HepG2 (cell line): ENCODE measurements at regions not wholly inside any gene's neighbourhood (a gene's known extent, or its start where the extent isn't known, plus 50 kb on each side); places are given as distances from the start of the nearest gene placed in this dataset.
A peak's percentile ranks its signal among the peaks of the same experiment; 100 is the strongest.

Experiments used
- ATAC-seq: fragments of 200-7000 bp; cut with Tn5 transposase; 3 replicates; pipeline ENCODE4 v1.9.1; 2020; ENCODE audit warnings: mild to moderate bottlenecking, moderate library complexity
- BruUV-seq: library from RNA; stranded (reverse); fragments of 400-500 nt; replicated peaks from 2 replicates; lab custom pipeline; 2021; lab: Mats Ljungman, UMichigan
- CTCF ChIA-PET: fragments of 300-600 bp; formaldehyde crosslinking; extraction: SDS; loops from one replicate; lab custom pipeline; 2021; ENCODE audit warnings: low total read pairs, inconsistent platforms, low intra/inter-chr PET ratio; lab: Yijun Ruan, JAX
- POLR2A ChIA-PET: fragments of 350-600 bp; sonication (Branson Sonifier 250); formaldehyde crosslinking; loops from one replicate; lab custom pipeline; 2020; ENCODE audit warnings: antibody characterized with exemption, inconsistent platforms; lab: Yijun Ruan, JAX
- DNase-seq: peaks from one replicate; pipeline ENCODE4 v3.0.0-alpha.2; 2015; ENCODE audit warnings: low spot score
- FAIRE-seq: peaks from 3 replicates; lab custom pipeline; 2011; peaks lifted over from hg19 to GRCh38; lab: Jason Lieb, UNC
- H2AFZ ChIP-seq: one replicate; pipeline ENCODE4 v1.6.1; 2011; ENCODE audit warnings: low read length, inconsistent platforms
- H3K27ac ChIP-seq: fragments of 300-600 bp; 3 replicates; pipeline ENCODE4 v1.8.0; 2011; ENCODE audit warnings: mixed run types, mild to moderate bottlenecking, mixed read lengths, low read length, inconsistent platforms; ENCODE audit not compliant: insufficient read depth; ENCODE audit errors: extremely low read length
- H3K27me3 ChIP-seq, 2 experiments: fragments of 200-600 bp in 1 of 2; 2 replicates in 1 of 2; 3 replicates in 1 of 2; pipeline versions ENCODE4 v1.6.0 to v1.8.0; 2011; ENCODE audit warnings: low read length in 2 of 2, mild to moderate bottlenecking in 2 of 2, moderate library complexity in 2 of 2, inconsistent platforms in 1 of 2; ENCODE audit not compliant: insufficient read depth in 2 of 2, control insufficient read depth in 1 of 2
- H3K36me3 ChIP-seq, 2 experiments: fragments of 200-600 bp in 1 of 2; replicated peaks in 1 of 2; 2 replicates in 1 of 2; 3 replicates in 1 of 2; pipeline versions ENCODE4 v1.5.1 to v1.8.0; 2011; ENCODE audit warnings: low read length in 2 of 2, inconsistent platforms in 1 of 2; ENCODE audit not compliant: insufficient read depth in 2 of 2, control insufficient read depth in 1 of 2
- H3K4me1 ChIP-seq: 2 replicates; pipeline ENCODE4 v1.5.1; 2012; ENCODE audit warnings: low read length, inconsistent platforms; ENCODE audit not compliant: insufficient read depth
- H3K4me2 ChIP-seq: 2 replicates; pipeline ENCODE4 v1.6.0; 2011; ENCODE audit warnings: low read depth, low read length, inconsistent platforms
- H3K4me3 ChIP-seq, 3 experiments: fragments of 200-600 bp in 1 of 3; sonication (generic), shearing (Covaris generic) in 1 of 3; replicated peaks in 1 of 3; 2 replicates each; pipeline ENCODE4 v1.5.1; 2011 to 2016; ENCODE audit warnings: low read length in 3 of 3, inconsistent platforms in 2 of 3, low read depth in 2 of 3, mild to moderate bottlenecking in 2 of 3, control low read depth in 1 of 3, mixed read lengths in 1 of 3; ENCODE audit not compliant: insufficient read depth in 1 of 3
- H3K79me2 ChIP-seq: one replicate; pipeline ENCODE4 v1.6.1; 2011; ENCODE audit warnings: low read length, inconsistent platforms; ENCODE audit not compliant: insufficient read depth
- H3K9ac ChIP-seq: 2 replicates; pipeline ENCODE4 v1.6.0; 2011; ENCODE audit warnings: mild to moderate bottlenecking, low read depth, low read length, inconsistent platforms; ENCODE audit not compliant: insufficient read depth
- H3K9me3 ChIP-seq: 2 replicates; pipeline ENCODE4 v1.5.1; 2012; ENCODE audit warnings: mild to moderate bottlenecking, low read length
- H4K20me1 ChIP-seq: 2 replicates; pipeline ENCODE4 v1.6.0; 2011; ENCODE audit warnings: inconsistent platforms, mild to moderate bottlenecking, low read length, moderate library complexity; ENCODE audit not compliant: insufficient read depth
- CEBPZ ChIP-seq: IDR thresholded peaks from 2 replicates; pipeline ENCODE4 v1.6.1; 2012; ENCODE audit warnings: low read length, improper control_type of control experiment
- DPF2 ChIP-seq: sonication (generic); formaldehyde crosslinking; IDR thresholded peaks from 2 replicates; pipeline ENCODE4 v1.4.0; 2020; ENCODE audit warnings: mild to moderate bottlenecking, low read depth, missing genetic modification reagents, borderline replicate concordance
- FOSL2 ChIP-seq: sonication (generic); formaldehyde crosslinking; IDR thresholded peaks from 2 replicates; pipeline ENCODE4 v1.4.0; 2020; ENCODE audit warnings: missing genetic modification reagents
- HMGXB4 ChIP-seq, 2 experiments: sonication (generic) in 1 of 2; formaldehyde crosslinking in 1 of 2; IDR thresholded peaks; 2 replicates each; pipeline versions ENCODE4 v1.4.0 to v1.6.1; 2018 to 2020; ENCODE audit warnings: missing genetic modification reagents in 2 of 2, borderline replicate concordance in 1 of 2, low read depth in 1 of 2, mild to moderate bottlenecking in 1 of 2, missing biosample characterization in 1 of 2
- KDM6A ChIP-seq: IDR thresholded peaks from 2 replicates; pipeline ENCODE4 v1.6.1; 2016; ENCODE audit warnings: low read depth
- TCF12 ChIP-seq, 2 experiments: fragments of 450-650 bp in 1 of 2; sonication (generic) in 1 of 2; formaldehyde crosslinking in 1 of 2; IDR thresholded peaks; 2 replicates each; pipeline versions ENCODE4 v1.6.1 to v1.8.0; 2017 to 2022; ENCODE audit warnings: antibody characterized with exemption in 1 of 2, mild to moderate bottlenecking in 1 of 2, missing genetic modification reagents in 1 of 2, moderate library complexity in 1 of 2
- ZBTB40 ChIP-seq, 2 experiments: fragments of 450-650 bp in 1 of 2; sonication (generic) in 1 of 2; formaldehyde crosslinking in 1 of 2; IDR thresholded peaks; 2 replicates each; pipeline versions ENCODE4 v1.6.1 to v1.8.0; 2016 to 2022; ENCODE audit warnings: antibody characterized with exemption in 1 of 2, mild to moderate bottlenecking in 1 of 2, missing genetic modification reagents in 1 of 2
- ZNF703 ChIP-seq: sonication (generic); formaldehyde crosslinking; IDR thresholded peaks from 2 replicates; pipeline ENCODE4 v1.5.1; 2020; ENCODE audit warnings: missing genetic modification reagents, mild to moderate bottlenecking, moderate library complexity, borderline replicate concordance
- WGBS: methylation state at CpG from one replicate; pipeline ENCODE4 v1.1.6; 2017; ENCODE audit warnings: low lambda C conversion rate; 5-methylcytosine and 5-hydroxymethylcytosine counted together
- in situ Hi-C: cut with HindIII; loops from 2 replicates; pipeline ENCODE4 v1.10.0; 2017; ENCODE audit warnings: low pct_unique_long_range_greater_than_20kb; ENCODE audit not compliant: extremely low pct_ligation_motif_present
- intact Hi-C: fragments of 100-400 bp; cut with micrococcal nuclease; formaldehyde crosslinking; loops from one replicate; pipeline ENCODE4 v1.10.0; 2022; ENCODE audit not compliant: unreplicated experiment

- TF ChIP-seq CEBPZ (no peak), TCF12 (IDR thresholded peaks at IDR 0.05) (no peak), TCF12 (CRISPR knock-in tag; IDR thresholded peaks at IDR 0.05) (no peak), HMGXB4 (CRISPR knock-in tag; IDR thresholded peaks at IDR 0.05; ENCODE audit: borderline replicate concordance in 1 of 2, low read depth in 1 of 2) (no peak), FOSL2 (CRISPR knock-in tag) (no peak), DPF2 (no peak), ZNF703 (CRISPR knock-in tag) (no peak), KDM6A (CRISPR knock-in tag) (no peak)
These were observed 131.5 kb downstream of the SALL1 start (continued) for GRCh38 chr16:51019617-51020016.

GRCh38 chr16:51017969-51018368 is 133.1 kb downstream of the SALL1 start:
- no peak for DNase-seq
- Histone ChIP-seq H3K27ac (no peak overlapping the region), H3K79me2 (no peaks in the 10 kb centered on the region), H4K20me1 (no peaks in the 10 kb centered on the region), H3K9me3 (no peaks in the 10 kb centered on the region), H3K4me1 (peaks cover 11% of the 10 kb centered on the region), H3K27me3 (no peaks in the 10 kb centered on the region), H2AFZ (no peak overlapping the region), H3K9ac (no peak overlapping the region), H3K36me3 (no peaks in the 10 kb centered on the region), H3K4me2 (no peak overlapping the region), H3K4me3 (no peak overlapping the region)
- no peak for ATAC-seq
- no peak for FAIRE-seq
- 68% methylated on average over 1 of the region's 1 CpG for WGBS
- in situ Hi-C loops (no loop called here), intact Hi-C loops (no loop called here)
- POLR2A ChIA-PET: no interaction called here
- CTCF ChIA-PET: no interaction called here
- BruUV-seq: no TSS peak
- TF ChIP-seq ZBTB40 (IDR thresholded peaks at IDR 0.05): peak; percentile 61
- peak; percentile 94; the same call in 1 of the 2 replicates for TF ChIP-seq ZBTB40 (CRISPR knock-in tag; IDR thresholded peaks at IDR 0.05)
